G401 (cell line): ENCODE measurements at regions not wholly inside any gene's neighbourhood (a gene's known extent, or its start where the extent isn't known, plus 50 kb on each side); places are given as distances from the start of the nearest gene placed in this dataset.
"Not testable (repeated sequence)": the region's sequence is repeated elsewhere in the genome, so short reads cannot be mapped to it uniquely, and the experiment has no call there.

Experiments used
- DNase-seq: peaks from one replicate; pipeline ENCODE4 v3.0.0-alpha.2; 2015; ENCODE audit warnings: low spot score
- in situ Hi-C: cut with HindIII; loops from 2 replicates; pipeline ENCODE4 v1.10.0; 2016; ENCODE audit warnings: low sequenced_read_pairs, mixed read lengths

- no peak for DNase-seq
- in situ Hi-C loops, result no loop called here
These were observed 1573.0 kb downstream of the NLGN4Y start for GRCh38 chrY:16097325-16097724.

- no peak for DNase-seq
- in situ Hi-C loops, result no loop called here
These were observed 1577.5 kb downstream of the NLGN4Y start for GRCh38 chrY:16101815-16102214.

- no peak for DNase-seq
- in situ Hi-C loops, result no loop called here
These were observed 1582.3 kb downstream of the NLGN4Y start for GRCh38 chrY:16106613-16107012.

- in situ Hi-C loops, result no loop called here
These were observed 1584.5 kb downstream of the NLGN4Y start for GRCh38 chrY:16108839-16109238.

GRCh38 chrY:16120096-16120495 lies 1595.8 kb downstream of the NLGN4Y start:
- DNase-seq, in situ Hi-C loops: not testable (repeated sequence)

More at GRCh38 chrY:16108839-16109238, 1584.5 kb downstream of the NLGN4Y start:
- no peak for DNase-seq

GRCh38 chrY:16121988-16122387 lies 1597.7 kb downstream of the NLGN4Y start:
- DNase-seq, result no peak
- in situ Hi-C loops, result no loop called here

- DNase-seq, result no peak
- in situ Hi-C loops, result no loop called here
These were observed 1600.4 kb downstream of the NLGN4Y start for GRCh38 chrY:16124630-16125317.

GRCh38 chrY:16136581-16137298 lies 1612.4 kb downstream of the NLGN4Y start:
- in situ Hi-C loops, result no loop called here
- DNase-seq, result no peak

GRCh38 chrY:16157801-16158200 lies 1633.5 kb downstream of the NLGN4Y start:
- in situ Hi-C loops, result no loop called here
- DNase-seq, result no peak

- DNase-seq, in situ Hi-C loops: not testable (repeated sequence)
These were observed 1651.4 kb downstream of the NLGN4Y start for GRCh38 chrY:16175740-16176139.

GRCh38 chrY:16205482-16205881 lies 1674.5 kb downstream of the CDY2B start:
- DNase-seq, in situ Hi-C loops: not testable (repeated sequence)

GRCh38 chrY:16243322-16243721 lies 1636.7 kb downstream of the CDY2B start:
- in situ Hi-C loops, result not testable (repeated sequence)

GRCh38 chrY:16254551-16255295 lies 1625.3 kb downstream of the CDY2B start:
- DNase-seq, in situ Hi-C loops: not testable (repeated sequence)

More at GRCh38 chrY:16243322-16243721, 1636.7 kb downstream of the CDY2B start:
- not testable (repeated sequence) for DNase-seq

GRCh38 chrY:16255778-16256177 lies 1624.2 kb downstream of the CDY2B start:
- DNase-seq, in situ Hi-C loops: not testable (repeated sequence)
